ENCODE measurements at regions not wholly inside any gene's neighbourhood (a gene's known extent, or its start where the extent isn't known, plus 50 kb on each side); places are given as distances from the start of the nearest gene placed in this dataset.

DNA sequence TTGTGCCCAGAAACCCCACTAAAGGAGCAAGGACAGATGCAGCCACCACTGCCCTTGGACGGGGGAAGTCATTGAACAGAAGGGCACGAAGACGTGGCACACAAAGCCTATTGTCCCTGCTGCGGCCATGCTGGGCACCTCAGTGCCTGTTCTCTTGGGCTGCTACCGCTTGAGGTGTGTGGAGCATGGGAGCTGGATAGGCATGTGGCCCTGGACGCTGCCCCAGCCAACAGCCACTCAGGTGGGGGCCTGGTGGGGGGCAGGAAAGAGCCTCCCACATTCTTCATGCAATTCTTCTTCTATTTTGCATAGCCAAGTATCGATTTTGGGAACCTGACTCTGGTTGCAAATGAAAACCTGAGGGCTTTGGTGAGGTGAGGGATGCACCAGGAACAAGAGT is 337.2 kb downstream of the RPS6KC1 start:
- Mint-ChIP-seq H3K4me3 (no peak overlapping the region), H3K36me3 (no peaks in the 10 kb centered on the region), H3K27ac (no peak overlapping the region), H3K4me1 (ENCODE audit: low read depth) (no peaks in the 10 kb centered on the region), H3K27me3 (no peaks in the 10 kb centered on the region), H3K9me3 (ENCODE audit: low read depth) (no peaks in the 10 kb centered on the region)

DNA sequence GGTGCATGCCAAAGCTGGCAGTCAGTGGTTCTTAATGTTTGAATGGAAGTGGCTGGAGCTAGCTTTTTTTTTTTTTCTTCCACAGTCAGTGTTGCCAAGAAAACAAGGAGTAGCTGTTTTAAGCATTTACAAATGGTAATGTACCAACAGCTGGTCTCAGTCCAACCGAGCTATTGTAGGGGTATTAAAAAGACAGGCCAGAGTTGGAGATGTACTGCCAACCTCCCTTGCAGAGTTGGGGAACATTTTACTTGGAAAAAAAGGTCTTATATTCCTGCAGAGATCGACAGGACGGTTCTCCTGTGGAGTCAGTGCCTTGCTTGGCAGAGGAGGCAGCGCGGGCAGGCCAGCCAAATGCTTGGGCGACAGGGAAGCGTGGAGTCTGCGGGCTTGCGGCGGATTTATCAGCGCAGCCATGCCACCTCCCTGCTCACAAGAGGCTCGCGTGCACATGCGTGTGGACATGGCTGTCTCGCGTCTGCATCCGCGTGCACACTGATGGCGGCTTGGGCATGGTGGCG is 338.1 kb downstream of the RPS6KC1 start:
- H3K9me3 Mint-ChIP-seq (ENCODE audit: low read depth): no peaks in the 10 kb centered on the region
- no peak overlapping the region for H3K4me3 Mint-ChIP-seq
- no peaks in the 10 kb centered on the region for H3K36me3 Mint-ChIP-seq
- H3K27me3 Mint-ChIP-seq: peaks cover 2% of the 10 kb centered on the region
- no peak overlapping the region for H3K27ac Mint-ChIP-seq
- H3K4me1 Mint-ChIP-seq (ENCODE audit: low read depth): no peaks in the 10 kb centered on the region

DNA sequence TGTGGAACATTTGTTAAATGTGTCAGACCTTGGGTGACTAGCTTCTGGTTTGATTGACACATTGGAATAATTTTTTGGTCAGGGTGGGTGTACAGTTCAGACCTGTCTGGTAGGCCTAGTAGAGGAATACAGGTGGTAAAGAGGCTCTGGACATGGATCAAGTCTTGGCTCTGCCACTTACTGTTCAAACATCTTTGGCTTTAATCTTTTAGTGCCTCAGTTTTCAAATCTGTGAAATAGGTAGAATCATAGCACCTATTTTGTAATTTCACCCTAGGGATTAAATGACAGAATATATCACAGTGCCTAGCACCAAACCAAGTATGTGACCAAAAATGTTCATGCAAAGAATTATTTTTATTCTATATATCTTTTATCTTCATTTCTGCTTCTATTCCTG is 340.4 kb downstream of the RPS6KC1 start:
- Mint-ChIP-seq H3K27ac (no peak overlapping the region), H3K4me3 (no peak overlapping the region), H3K9me3 (ENCODE audit: low read depth) (no peaks in the 10 kb centered on the region), H3K27me3 (peaks cover 2% of the 10 kb centered on the region), H3K4me1 (ENCODE audit: low read depth) (no peaks in the 10 kb centered on the region), H3K36me3 (no peaks in the 10 kb centered on the region)

DNA sequence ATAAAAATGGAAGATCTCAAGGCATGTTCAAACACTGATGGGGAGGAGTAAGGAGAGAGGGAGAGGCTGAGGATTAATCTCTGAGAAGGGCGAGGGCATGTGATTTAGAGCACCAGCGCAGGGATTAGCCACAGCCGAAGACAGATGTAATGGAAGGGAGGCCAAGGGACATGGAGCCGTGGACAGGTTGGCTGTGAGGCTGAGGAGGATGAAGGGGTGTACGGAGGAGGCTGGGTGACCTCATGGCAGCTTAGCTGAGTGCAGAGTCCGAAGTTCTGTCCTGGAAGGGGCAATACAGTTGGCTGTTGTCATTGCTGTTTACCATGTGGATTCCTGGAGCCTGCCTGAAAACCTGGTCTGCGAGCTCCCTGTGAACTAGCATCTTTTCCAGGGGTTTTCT is 342.8 kb downstream of the RPS6KC1 start:
- Mint-ChIP-seq H3K9me3 (ENCODE audit: low read depth) (peaks cover 3% of the 10 kb centered on the region), H3K27ac (no peak overlapping the region), H3K36me3 (no peaks in the 10 kb centered on the region), H3K4me1 (ENCODE audit: low read depth) (no peaks in the 10 kb centered on the region), H3K27me3 (peaks cover 5% of the 10 kb centered on the region), H3K4me3 (no peak overlapping the region)

DNA sequence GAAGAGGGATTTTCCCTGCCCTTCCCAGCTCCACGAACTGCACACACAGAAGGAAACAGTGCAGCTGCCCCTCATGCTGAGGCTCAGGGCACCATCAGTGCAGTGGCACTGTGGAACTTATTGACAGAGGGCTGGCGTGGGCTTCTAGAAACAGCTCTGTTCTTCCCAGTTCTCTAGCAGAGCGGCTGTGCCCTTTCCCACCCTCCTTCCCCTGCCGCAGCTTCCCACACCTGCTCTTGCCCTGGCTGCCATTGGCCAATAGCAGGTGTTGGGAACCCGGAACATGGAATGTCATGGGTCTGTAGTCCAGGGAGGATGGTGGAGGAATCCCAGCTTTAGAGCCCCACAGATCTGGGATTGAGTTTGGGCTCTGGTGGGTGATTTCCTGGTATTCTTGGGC is 343.8 kb downstream of the RPS6KC1 start:
- Mint-ChIP-seq H3K27me3 (peaks cover 5% of the 10 kb centered on the region), H3K36me3 (no peaks in the 10 kb centered on the region), H3K4me3 (no peak overlapping the region), H3K27ac (no peak overlapping the region), H3K9me3 (ENCODE audit: low read depth) (peaks cover 3% of the 10 kb centered on the region), H3K4me1 (ENCODE audit: low read depth) (no peaks in the 10 kb centered on the region)

DNA sequence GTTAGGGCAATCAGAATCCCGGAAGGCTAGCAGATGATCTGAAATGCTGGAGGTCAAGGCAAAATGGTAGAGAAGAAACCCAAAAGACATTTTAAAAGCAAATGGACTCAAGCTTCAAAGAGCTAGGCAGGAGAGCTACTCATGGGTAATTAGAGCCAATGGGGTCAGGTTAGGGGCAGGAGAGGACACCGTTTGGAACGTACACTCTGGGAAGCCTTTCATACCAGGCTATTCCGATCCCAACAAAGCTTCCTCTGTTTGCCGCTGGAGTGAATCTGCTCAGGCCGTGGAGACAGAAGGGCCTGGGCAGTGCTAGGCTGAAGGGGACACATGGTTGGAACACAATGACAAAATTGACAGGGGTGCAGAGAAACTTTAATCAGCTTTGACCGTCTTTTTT is 346.6 kb downstream of the RPS6KC1 start:
- Mint-ChIP-seq H3K4me1 (ENCODE audit: low read depth) (no peaks in the 10 kb centered on the region), H3K4me3 (no peak overlapping the region), H3K27me3 (peaks cover 7% of the 10 kb centered on the region), H3K9me3 (ENCODE audit: low read depth) (peaks cover 3% of the 10 kb centered on the region), H3K27ac (no peak overlapping the region), H3K36me3 (peaks cover 2% of the 10 kb centered on the region)

DNA sequence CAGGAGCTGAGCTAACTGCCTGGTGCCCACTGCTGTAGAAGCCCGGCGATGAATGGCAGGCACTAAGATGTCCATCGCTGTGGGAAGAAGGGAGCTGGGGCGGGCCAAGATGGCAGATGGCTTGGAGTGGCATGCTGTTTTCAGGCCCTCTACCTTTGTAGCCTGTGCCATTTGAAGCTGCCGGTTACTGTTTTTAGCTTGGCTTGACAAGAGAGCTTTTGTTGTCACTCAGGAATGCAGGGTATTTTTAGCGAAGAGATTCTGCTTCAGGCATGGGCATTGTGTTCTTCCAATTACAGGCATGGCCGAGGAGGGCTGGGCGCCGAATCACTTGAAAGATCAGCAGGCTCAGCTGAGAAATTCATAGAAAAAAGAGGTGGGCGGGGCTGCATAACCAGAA is 348.7 kb downstream of the RPS6KC1 start:
- Mint-ChIP-seq H3K9me3 (ENCODE audit: low read depth) (peaks cover 3% of the 10 kb centered on the region), H3K36me3 (peaks cover 2% of the 10 kb centered on the region), H3K27ac (no peak overlapping the region), H3K27me3 (peaks cover 7% of the 10 kb centered on the region), H3K4me3 (no peak overlapping the region), H3K4me1 (ENCODE audit: low read depth) (no peaks in the 10 kb centered on the region)

DNA sequence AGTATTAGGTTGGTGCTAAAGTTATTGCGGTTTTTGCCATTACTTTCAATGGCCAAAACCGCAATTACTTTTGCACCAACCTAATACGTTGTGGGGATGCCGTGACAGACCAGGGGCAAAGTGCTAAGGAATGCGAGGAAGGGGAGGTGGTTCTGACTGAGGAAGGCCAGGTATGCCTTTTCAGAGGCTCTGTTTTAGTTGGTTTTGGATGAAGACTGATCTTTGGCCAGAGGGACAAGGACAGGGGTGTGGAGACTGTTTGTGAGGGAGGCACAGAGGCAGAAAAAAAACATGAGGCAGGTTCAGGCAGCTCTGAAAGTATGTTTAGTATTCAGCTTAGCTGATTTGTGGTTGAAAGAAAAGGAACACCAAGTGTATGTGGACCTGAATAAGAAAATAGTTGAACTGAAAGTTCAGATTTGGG is 358.2 kb downstream of the RPS6KC1 start:
- Mint-ChIP-seq H3K4me1 (ENCODE audit: low read depth) (no peaks in the 10 kb centered on the region), H3K27me3 (no peaks in the 10 kb centered on the region), H3K36me3 (no peaks in the 10 kb centered on the region), H3K27ac (no peak overlapping the region), H3K9me3 (ENCODE audit: low read depth) (no peaks in the 10 kb centered on the region), H3K4me3 (no peak overlapping the region)

DNA sequence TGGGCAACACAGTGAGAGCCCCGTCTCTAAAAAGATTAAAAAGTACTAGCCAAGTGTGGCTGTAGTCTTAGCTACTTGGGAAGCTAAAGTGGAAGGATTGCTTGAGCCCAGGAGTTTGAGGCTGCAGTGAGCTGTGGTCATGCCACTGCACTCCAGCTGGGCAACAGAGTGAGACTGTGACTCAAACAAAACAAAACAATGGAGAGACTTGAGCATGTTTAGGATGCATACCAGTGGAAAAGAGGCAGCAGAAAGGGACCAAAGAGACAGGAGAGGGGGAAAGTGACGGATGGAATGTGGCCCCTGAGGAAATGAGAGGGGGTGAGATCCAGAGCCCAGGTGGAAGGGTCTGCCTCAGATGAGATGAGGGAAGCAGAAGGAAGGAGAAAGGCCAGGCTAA is 358.9 kb downstream of the RPS6KC1 start:
- Mint-ChIP-seq H3K36me3 (no peaks in the 10 kb centered on the region), H3K27me3 (no peaks in the 10 kb centered on the region), H3K4me3 (no peak overlapping the region), H3K4me1 (ENCODE audit: low read depth) (no peaks in the 10 kb centered on the region), H3K9me3 (ENCODE audit: low read depth) (no peaks in the 10 kb centered on the region), H3K27ac (no peak overlapping the region)

DNA sequence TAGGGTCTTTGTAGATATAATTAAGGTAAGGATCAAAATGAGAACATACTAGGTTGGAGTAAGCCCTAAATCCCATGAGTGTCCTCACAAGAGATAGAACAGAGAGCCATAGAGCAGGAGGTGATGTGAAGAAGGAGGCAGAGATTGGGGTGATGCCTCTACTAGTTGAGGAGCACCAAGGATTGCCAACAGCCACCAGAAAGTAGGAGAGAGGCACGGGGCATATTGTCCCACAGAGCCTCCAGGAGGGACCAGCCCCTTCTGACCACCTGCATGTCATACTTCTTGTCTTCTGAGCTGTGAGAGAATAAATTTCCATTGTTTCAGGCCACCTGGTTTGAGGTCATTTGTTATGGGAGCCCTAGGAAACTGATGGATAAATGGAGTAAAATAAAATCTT is 363.3 kb downstream of the RPS6KC1 start:
- no peaks in the 10 kb centered on the region for H3K4me1 Mint-ChIP-seq (ENCODE audit: low read depth)
- no peak overlapping the region for H3K4me3 Mint-ChIP-seq
- H3K27me3 Mint-ChIP-seq: peaks cover 2% of the 10 kb centered on the region
- H3K9me3 Mint-ChIP-seq (ENCODE audit: low read depth): no peaks in the 10 kb centered on the region
- no peak overlapping the region for H3K27ac Mint-ChIP-seq
- H3K36me3 Mint-ChIP-seq: no peaks in the 10 kb centered on the region

DNA sequence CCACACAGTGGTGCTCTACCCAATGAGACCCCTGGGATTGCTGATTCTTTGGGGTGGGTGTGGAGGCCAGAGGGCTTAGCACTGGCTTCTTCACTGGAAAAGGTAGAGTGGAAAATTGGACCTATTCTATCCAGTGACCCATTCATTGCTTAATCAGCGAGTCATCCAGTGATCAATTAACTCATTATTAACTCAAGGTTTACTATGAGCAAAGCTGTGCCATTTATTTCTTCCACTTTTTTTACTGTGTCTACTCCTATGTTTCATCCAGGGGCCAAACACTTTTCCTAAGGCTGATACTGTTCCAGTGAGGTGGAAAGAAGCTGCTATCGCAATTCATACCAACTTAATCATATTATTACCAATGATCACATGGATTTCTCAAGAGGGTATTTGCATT is 363.9 kb downstream of the RPS6KC1 start:
- H3K4me1 Mint-ChIP-seq (ENCODE audit: low read depth): no peaks in the 10 kb centered on the region
- peaks cover 2% of the 10 kb centered on the region for H3K27me3 Mint-ChIP-seq
- no peak overlapping the region for H3K4me3 Mint-ChIP-seq
- no peaks in the 10 kb centered on the region for H3K36me3 Mint-ChIP-seq
- no peaks in the 10 kb centered on the region for H3K9me3 Mint-ChIP-seq (ENCODE audit: low read depth)
- H3K27ac Mint-ChIP-seq: no peak overlapping the region

DNA sequence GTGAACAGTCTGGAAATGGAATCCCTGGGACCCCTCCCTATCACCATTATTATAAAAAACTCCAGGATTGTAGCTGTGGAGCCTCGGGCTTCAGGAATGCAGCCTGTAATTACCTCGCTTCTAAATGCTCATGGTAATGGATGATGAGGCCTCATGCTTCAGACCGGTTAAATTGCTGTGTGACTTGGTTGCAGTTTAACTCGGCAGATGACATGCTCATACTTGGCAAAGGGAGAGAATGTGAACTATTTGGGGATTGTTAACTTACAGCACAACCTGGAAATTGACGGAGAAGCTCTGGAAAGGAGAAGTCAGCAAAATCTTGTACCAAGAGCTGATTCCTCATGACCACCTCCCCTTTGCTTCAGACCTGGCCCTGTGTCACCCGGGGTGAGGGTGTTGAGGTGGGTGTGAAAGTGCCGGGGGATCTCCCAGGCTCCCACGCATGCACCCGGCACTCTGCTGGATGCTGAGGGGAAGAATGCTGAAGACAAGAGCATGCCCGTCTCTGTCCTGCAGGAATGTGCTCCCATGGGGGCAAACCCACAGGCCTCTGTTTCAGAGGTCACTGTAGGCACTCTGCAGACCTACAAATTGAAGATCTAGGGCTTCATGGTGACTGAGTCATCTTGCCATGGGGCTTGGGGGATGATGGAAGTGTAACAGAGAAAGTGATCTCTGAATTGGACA is 364.8 kb downstream of the RPS6KC1 start:
- no peaks in the 10 kb centered on the region for H3K4me1 Mint-ChIP-seq (ENCODE audit: low read depth)
- H3K9me3 Mint-ChIP-seq (ENCODE audit: low read depth): no peaks in the 10 kb centered on the region
- peaks cover 2% of the 10 kb centered on the region for H3K27me3 Mint-ChIP-seq
- H3K36me3 Mint-ChIP-seq: no peaks in the 10 kb centered on the region
- no peak overlapping the region for H3K27ac Mint-ChIP-seq
- no peak overlapping the region for H3K4me3 Mint-ChIP-seq

DNA sequence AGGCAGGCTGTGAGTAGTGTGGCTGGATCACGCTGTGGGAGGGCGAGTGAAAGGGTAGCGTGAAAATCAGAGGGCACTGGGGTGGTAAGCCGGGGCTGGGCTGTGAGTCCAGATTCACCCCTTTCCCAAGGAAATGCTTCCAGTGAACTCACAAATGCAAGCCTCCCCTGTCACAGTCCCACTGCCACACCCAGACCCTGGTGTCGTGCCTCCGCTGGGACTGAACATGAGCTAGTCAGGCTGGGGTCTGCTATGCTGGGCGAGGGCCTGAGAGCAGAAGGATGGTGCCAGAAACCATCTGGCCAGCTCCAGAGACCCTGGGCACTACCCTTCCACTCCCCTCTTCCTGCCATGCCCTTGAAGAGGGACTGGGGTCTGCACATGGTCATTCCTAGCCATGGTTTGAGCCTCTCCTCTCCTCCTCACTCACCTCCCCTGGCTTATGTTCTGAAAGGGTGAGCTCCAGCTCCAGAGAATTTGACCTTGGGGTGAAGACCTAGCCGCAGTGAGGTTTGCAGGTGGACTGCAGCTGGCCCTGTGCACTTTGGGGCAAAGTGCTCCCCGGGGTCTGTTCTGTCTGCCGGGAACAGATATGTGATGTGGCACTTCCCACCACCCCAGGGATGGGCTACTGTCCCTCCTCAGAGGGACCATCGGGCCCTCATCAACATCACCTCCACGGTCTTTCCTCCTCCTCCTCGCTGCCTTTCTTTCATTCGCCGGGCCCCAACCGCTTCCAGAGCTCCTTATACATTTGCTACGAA is 365.6 kb downstream of the RPS6KC1 start:
- H3K27me3 Mint-ChIP-seq: peaks cover 2% of the 10 kb centered on the region
- H3K4me1 Mint-ChIP-seq (ENCODE audit: low read depth): no peaks in the 10 kb centered on the region
- no peak overlapping the region for H3K4me3 Mint-ChIP-seq
- no peaks in the 10 kb centered on the region for H3K36me3 Mint-ChIP-seq
- no peaks in the 10 kb centered on the region for H3K9me3 Mint-ChIP-seq (ENCODE audit: low read depth)
- no peak overlapping the region for H3K27ac Mint-ChIP-seq

DNA sequence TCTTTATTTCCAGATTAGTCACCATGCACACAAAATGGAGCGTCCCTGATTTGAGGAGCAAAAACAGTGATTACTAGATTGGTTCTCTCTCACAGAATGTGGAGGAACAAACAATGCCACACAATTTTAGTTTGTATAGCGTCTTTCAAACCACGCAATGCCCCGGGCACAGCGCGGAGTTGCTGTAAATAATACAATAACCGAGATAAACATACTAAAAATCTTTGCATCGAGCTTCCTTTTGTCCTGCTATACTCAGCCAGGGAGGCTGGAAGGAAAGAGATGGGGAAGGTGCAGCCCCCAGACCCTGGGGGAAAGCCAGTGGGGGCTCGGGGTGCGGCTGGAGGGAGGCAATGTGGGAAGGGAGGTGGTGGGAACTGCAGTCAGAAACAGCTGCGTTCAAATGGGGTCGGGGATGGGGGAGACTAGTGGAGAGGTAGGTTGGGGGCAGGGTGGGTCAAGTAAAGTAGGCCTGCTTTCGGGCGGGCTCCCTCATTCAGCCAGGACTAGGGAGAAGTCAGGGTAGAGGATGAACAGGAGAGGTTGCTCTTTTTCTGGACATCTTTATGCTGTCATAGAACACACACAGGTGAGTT is 366.3 kb downstream of the RPS6KC1 start:
- H3K9me3 Mint-ChIP-seq (ENCODE audit: low read depth): no peaks in the 10 kb centered on the region
- H3K4me3 Mint-ChIP-seq: no peak overlapping the region
- H3K4me1 Mint-ChIP-seq (ENCODE audit: low read depth): no peaks in the 10 kb centered on the region
- H3K27me3 Mint-ChIP-seq: peaks cover 2% of the 10 kb centered on the region
- no peak overlapping the region for H3K27ac Mint-ChIP-seq
- H3K36me3 Mint-ChIP-seq: no peaks in the 10 kb centered on the region

DNA sequence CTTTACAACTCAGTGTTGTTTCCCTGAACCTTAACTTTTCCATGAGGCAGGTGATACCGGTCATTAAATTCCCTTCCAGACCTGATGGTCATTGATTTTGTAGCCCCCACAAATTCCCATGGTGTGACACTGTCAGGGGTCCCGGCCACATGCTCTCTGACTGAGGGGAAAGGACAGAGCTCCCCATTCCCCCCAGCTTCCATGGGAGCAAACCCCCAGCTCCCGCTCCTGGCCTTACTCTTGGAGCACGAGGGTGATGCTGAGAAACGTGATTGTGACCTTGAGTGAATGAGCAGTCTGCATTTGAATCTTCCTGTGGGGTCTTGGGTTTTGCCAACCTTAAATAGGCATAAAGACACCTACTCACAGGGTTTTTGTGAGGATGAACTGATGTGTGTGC is 366.8 kb downstream of the RPS6KC1 start:
- Mint-ChIP-seq H3K9me3 (ENCODE audit: low read depth) (no peaks in the 10 kb centered on the region), H3K27ac (no peak overlapping the region), H3K4me1 (ENCODE audit: low read depth) (no peaks in the 10 kb centered on the region), H3K36me3 (no peaks in the 10 kb centered on the region), H3K4me3 (no peak overlapping the region), H3K27me3 (peaks cover 2% of the 10 kb centered on the region)
